Uterus (tissue), 3 donors: ENCODE measurements at regions not wholly inside any gene's neighbourhood (a gene's known extent, or its start where the extent isn't known, plus 50 kb on each side); places are given as distances from the start of the nearest gene placed in this dataset.

Experiments
- DNase-seq, 2 donors: peaks; one replicate each; pipeline ENCODE4 v3.0.0-alpha.2; 2019 to 2020
- H3K27ac ChIP-seq, 2 donors: fragments of 200-600 bp; sonication (generic); 1 replicate in 1 of 2; 2 replicates in 1 of 2; pipeline ENCODE4 v1.5.1; 2016 to 2018
- H3K27me3 ChIP-seq, 2 donors: fragments of 200-600 bp; sonication (generic); one replicate each; pipeline ENCODE4 v1.5.1; 2018 to 2019; ENCODE audit warnings: control low read depth in 1 of 2
- H3K36me3 ChIP-seq, 2 donors: fragments of 200-600 bp; sonication (generic); one replicate each; pipeline ENCODE4 v1.5.1; 2019; ENCODE audit warnings: control low read depth in 1 of 2
- H3K4me1 ChIP-seq, 2 donors: fragments of 200-600 bp; sonication (generic); one replicate each; pipeline ENCODE4 v1.5.1; 2018 to 2019; ENCODE audit warnings: control low read depth in 1 of 2
- H3K4me3 ChIP-seq, 2 donors: fragments of 200-600 bp; sonication (generic); 1 replicate in 1 of 2; 2 replicates in 1 of 2; pipeline ENCODE4 v1.5.1; 2018 to 2019; ENCODE audit warnings: mild to moderate bottlenecking in 1 of 2
- H3K9me3 ChIP-seq, 2 donors: fragments of 200-600 bp; sonication (generic); one replicate each; pipeline ENCODE4 v1.5.1; 2019; ENCODE audit warnings: control low read depth in 1 of 2
- CTCF ChIP-seq, 4 experiments: fragments of 200-600 bp in 2 of 4; fragments of 450-650 bp in 2 of 4; sonication (generic) in 2 of 4; IDR thresholded peaks; one replicate each; pipeline ENCODE4 v1.5.1; 2016 to 2019; ENCODE audit warnings: antibody characterized with exemption in 4 of 4, mild to moderate bottlenecking in 2 of 4, moderate library complexity in 1 of 4
- POLR2A ChIP-seq, 2 donors: fragments of 450-650 bp; IDR thresholded peaks; one replicate each; pipeline ENCODE4 v1.6.1; 2016; ENCODE audit warnings: antibody characterized with exemption in 2 of 2, mild to moderate bottlenecking in 1 of 2, moderate library complexity in 1 of 2
- intact Hi-C: fragments of 100-400 bp; cut with DNase I; formaldehyde crosslinking; loops from one replicate; pipeline ENCODE4 v1.15.1; 2023; ENCODE audit warnings: low total_unique reads
- donor health status: DM: yes; HTN: yes; CAD: no.

GRCh38 chr2:21381421-21381820, 257.7 kb downstream of the TDRD15 start:
- Histone ChIP-seq H3K27ac (no peak overlapping the region), H3K9me3 (no peaks in the 10 kb centered on the region), H3K36me3 (no peaks in the 10 kb centered on the region), H3K27me3 (no peaks in the 10 kb centered on the region), H3K4me3 (no peak overlapping the region), H3K4me1 (no peaks in the 10 kb centered on the region)
- no peak for TF ChIP-seq CTCF (IDR thresholded peaks at IDR 0.05)
- intact Hi-C loops: no loop called here
- DNase-seq: no peak

- H3K27ac ChIP-seq: no peak overlapping the region
Measured at GRCh38 chr2:21382701-21383520, 259.1 kb downstream of the TDRD15 start.

DNA sequence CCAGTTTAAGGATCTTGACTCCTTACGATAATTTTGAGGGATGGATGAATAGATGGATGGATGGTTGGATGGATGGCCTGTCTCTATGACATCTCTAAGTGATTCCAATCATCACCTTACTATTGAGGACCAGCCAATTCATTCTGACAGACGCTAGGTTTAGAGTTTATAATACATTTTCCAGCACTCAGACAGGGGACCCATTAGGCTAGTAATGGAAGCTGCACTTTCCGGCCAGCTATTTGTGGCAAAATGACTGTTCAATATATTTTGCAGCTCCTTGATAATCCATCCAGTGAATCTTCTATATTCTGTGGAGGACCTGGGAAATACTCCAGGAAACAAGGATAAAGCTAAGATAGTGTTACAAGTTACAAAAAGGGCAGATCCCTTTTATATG, 262.9 kb downstream of the TDRD15 start:
- H3K36me3 ChIP-seq: no peaks in the 10 kb centered on the region
- TF ChIP-seq POLR2A (IDR thresholded peaks at IDR 0.05): no peak
- TF ChIP-seq CTCF (IDR thresholded peaks at IDR 0.05): no peak
- no peak for DNase-seq
- intact Hi-C loops: no loop called here
- H3K27me3 ChIP-seq: no peaks in the 10 kb centered on the region
- no peaks in the 10 kb centered on the region for H3K9me3 ChIP-seq
- no peak overlapping the region for H3K4me3 ChIP-seq
- H3K27ac ChIP-seq: no peak overlapping the region
- H3K4me1 ChIP-seq: no peaks in the 10 kb centered on the region

More at GRCh38 chr2:21382701-21383520, 259.1 kb downstream of the TDRD15 start:
- intact Hi-C loops: no loop called here
- H3K27me3 ChIP-seq: no peaks in the 10 kb centered on the region
- TF ChIP-seq CTCF (IDR thresholded peaks at IDR 0.05) (no peak), POLR2A (IDR thresholded peaks at IDR 0.05) (no peak)
- H3K4me1 ChIP-seq: no peaks in the 10 kb centered on the region
- H3K4me3 ChIP-seq: no peak overlapping the region
- H3K9me3 ChIP-seq: no peaks in the 10 kb centered on the region
- H3K36me3 ChIP-seq: no peaks in the 10 kb centered on the region
- no peak for DNase-seq

- DNase-seq: no peak
- no peaks in the 10 kb centered on the region for H3K36me3 ChIP-seq
- H3K4me3 ChIP-seq: no peak overlapping the region
- H3K27ac ChIP-seq: no peak overlapping the region
- H3K9me3 ChIP-seq: no peaks in the 10 kb centered on the region
- intact Hi-C loops: no loop called here
- H3K4me1 ChIP-seq: no peaks in the 10 kb centered on the region
- no peaks in the 10 kb centered on the region for H3K27me3 ChIP-seq
- no peak for TF ChIP-seq POLR2A (IDR thresholded peaks at IDR 0.05)
- no peak for TF ChIP-seq CTCF (IDR thresholded peaks at IDR 0.05)
Measured at GRCh38 chr2:21392649-21393048, 268.9 kb downstream of the TDRD15 start.

DNA sequence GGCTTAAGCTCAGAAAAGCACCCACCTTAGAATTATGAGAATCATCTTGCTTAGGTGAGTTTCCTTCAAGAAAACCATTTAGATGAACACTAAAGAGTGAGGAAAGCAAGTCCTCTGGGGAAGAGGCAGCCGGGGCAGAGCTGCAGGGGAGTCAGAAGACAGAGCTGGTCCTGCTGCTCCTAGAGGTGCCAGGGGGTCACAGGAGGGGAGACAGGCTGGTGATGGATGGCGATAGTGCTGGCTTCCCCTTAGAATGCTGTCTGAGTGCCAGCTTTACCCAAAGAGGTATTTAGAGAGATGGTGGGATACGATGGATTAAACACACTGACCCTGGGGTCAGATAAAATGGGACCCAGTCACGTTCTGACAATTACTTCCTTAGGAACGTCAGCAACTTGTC, 269.4 kb downstream of the TDRD15 start:
- intact Hi-C loops: no loop called here

More for the DNA sequence above, 269.4 kb downstream of the TDRD15 start:
- DNase-seq: no peak
- Histone ChIP-seq H3K9me3 (no peaks in the 10 kb centered on the region), H3K4me1 (no peaks in the 10 kb centered on the region), H3K27me3 (no peaks in the 10 kb centered on the region), H3K4me3 (no peak overlapping the region), H3K36me3 (no peaks in the 10 kb centered on the region), H3K27ac (no peak overlapping the region)
- no peak for TF ChIP-seq POLR2A (IDR thresholded peaks at IDR 0.05)
- TF ChIP-seq CTCF (IDR thresholded peaks at IDR 0.05): no peak
